NCI-H69 (cell line): ENCODE measurements at regions not wholly inside any gene's neighbourhood (a gene's known extent, or its start where the extent isn't known, plus 50 kb on each side); places are given as distances from the start of the nearest gene placed in this dataset.
"Not testable (repeated sequence)": the region's sequence is repeated elsewhere in the genome, so short reads cannot be mapped to it uniquely, and the experiment has no call there.

Experiments
- DNase-seq: peaks from one replicate; lab custom pipeline; 2025; lab: John Stamatoyannopoulos, UW

- no peak for DNase-seq
Measured at GRCh38 chr6:131336596-131336995, 201.3 kb downstream of the AKAP7 start.

- DNase-seq, result not testable (repeated sequence)
Measured at GRCh38 chr6:131346896-131347295, 211.6 kb downstream of the AKAP7 start.

- DNase-seq, result no peak
Measured at GRCh38 chr6:131348572-131348971, 213.3 kb downstream of the AKAP7 start.

- peak; percentile 77 for DNase-seq
Measured at GRCh38 chr6:131349199-131349598, 213.9 kb downstream of the AKAP7 start.

- DNase-seq, result no peak
Measured at GRCh38 chr6:131353106-131353505, 217.8 kb downstream of the AKAP7 start.

GRCh38 chr6:131353876-131354275, 218.6 kb downstream of the AKAP7 start:
- DNase-seq, result no peak

GRCh38 chr6:131354356-131354755, 218.7 kb upstream of the ARG1 start:
- no peak for DNase-seq

- no peak for DNase-seq
Measured at GRCh38 chr6:131356161-131356560, 216.9 kb upstream of the ARG1 start.

GRCh38 chr6:131357501-131357900, 215.5 kb upstream of the ARG1 start:
- no peak for DNase-seq

GRCh38 chr6:131362070-131362469, 211.0 kb upstream of the ARG1 start:
- no peak for DNase-seq

- DNase-seq, result no peak
Measured at GRCh38 chr6:131362696-131363095, 210.3 kb upstream of the ARG1 start.

- no peak for DNase-seq
Measured at GRCh38 chr6:131363947-131364834, 208.8 kb upstream of the ARG1 start.

GRCh38 chr6:131366223-131366622, 206.8 kb upstream of the ARG1 start:
- peak; percentile 79 for DNase-seq

- peak; percentile 51 for DNase-seq
Measured at GRCh38 chr6:131367206-131367873, 205.7 kb upstream of the ARG1 start.

- peak; percentile 98 for DNase-seq
Measured at GRCh38 chr6:131368198-131368911, 204.7 kb upstream of the ARG1 start.

GRCh38 chr6:131372535-131372934, 200.5 kb upstream of the ARG1 start:
- DNase-seq, result peak; percentile 41

- DNase-seq, result peak; percentile 59
Measured at GRCh38 chr6:131377112-131377705, 195.8 kb upstream of the ARG1 start.

GRCh38 chr6:131378874-131379273, 194.2 kb upstream of the ARG1 start:
- DNase-seq, result no peak

GRCh38 chr6:131379948-131380347, 193.1 kb upstream of the ARG1 start:
- DNase-seq, result peak; percentile 19

- DNase-seq, result peak; percentile 88
Measured at GRCh38 chr6:131381052-131381708, 191.8 kb upstream of the ARG1 start.

- no peak for DNase-seq
Measured at GRCh38 chr6:131381709-131382093, 191.3 kb upstream of the ARG1 start.

GRCh38 chr6:131382631-131383030, 190.4 kb upstream of the ARG1 start:
- peak; percentile 93 for DNase-seq
